ENCODE measurements at regions not wholly inside any gene's neighbourhood (a gene's known extent, or its start where the extent isn't known, plus 50 kb on each side); places are given as distances from the start of the nearest gene placed in this dataset.

DNA sequence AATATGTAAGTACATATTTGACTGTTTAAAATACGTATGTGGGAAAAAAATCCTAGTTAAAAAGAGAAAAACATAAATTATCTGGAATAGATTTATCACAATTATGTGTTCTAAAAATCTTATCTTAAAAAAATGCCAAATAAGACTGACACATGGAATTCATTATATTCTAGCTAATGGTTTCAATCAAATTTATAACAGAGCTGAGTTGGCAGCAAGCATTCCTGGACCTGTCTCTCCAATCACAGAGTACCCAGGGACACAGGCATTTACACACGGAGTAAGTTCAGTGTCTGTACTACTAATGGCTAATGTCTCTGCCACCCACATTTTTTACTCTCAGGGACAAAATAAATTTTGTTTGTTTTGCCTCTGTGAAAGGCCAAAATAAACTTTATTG lies 122.3 kb downstream of the RPS12 start:
- DNase-seq (ENCODE audit: low read depth), result no peak

DNA sequence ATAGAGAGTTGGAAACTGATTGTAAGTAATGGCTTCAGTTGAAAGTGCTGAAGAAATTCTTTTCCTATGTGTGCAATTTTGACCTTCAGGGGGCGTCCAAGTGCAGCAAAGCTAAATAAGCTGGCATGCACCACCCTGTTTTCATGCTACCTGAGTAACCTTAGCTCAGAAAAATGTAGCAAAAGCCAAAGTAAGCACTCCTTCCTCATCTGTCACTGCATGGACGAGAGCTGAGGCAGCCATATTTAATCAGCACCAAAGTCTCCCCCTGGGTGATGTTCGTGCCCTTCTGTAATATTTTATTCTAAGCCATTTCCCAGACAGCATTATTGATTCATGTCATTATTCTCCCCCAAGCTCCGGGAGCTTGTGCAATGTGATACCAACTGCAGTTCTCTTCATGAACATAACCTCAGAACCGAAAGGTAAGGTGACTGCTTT lies 123.1 kb downstream of the RPS12 start:
- DNase-seq (ENCODE audit: low read depth), result no peak

DNA sequence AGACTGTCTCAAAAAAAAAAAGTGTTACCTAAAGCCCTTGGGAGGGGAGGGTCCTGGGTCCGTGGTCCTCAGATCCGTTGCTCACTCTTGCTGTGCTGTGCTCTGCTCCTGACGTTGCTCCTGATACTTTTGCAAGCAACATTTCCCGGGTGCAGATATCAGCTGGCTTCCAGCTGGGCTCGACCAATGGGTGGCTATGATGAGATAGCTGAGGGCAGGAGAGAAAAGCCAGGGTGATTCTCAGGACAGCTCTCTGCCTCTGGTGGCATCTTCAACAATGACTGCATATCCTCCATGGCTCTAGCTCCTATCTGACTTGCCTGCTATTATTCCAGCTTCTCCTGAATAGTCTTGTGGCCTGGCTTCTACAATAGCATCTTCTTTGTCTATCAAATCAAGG lies 134.5 kb downstream of the RPS12 start:
- no peak for DNase-seq (ENCODE audit: low read depth)

- DNase-seq (ENCODE audit: low read depth), result no peak
These were observed 136.2 kb downstream of the RPS12 start for GRCh38 chr6:132950566-132950965.

DNA sequence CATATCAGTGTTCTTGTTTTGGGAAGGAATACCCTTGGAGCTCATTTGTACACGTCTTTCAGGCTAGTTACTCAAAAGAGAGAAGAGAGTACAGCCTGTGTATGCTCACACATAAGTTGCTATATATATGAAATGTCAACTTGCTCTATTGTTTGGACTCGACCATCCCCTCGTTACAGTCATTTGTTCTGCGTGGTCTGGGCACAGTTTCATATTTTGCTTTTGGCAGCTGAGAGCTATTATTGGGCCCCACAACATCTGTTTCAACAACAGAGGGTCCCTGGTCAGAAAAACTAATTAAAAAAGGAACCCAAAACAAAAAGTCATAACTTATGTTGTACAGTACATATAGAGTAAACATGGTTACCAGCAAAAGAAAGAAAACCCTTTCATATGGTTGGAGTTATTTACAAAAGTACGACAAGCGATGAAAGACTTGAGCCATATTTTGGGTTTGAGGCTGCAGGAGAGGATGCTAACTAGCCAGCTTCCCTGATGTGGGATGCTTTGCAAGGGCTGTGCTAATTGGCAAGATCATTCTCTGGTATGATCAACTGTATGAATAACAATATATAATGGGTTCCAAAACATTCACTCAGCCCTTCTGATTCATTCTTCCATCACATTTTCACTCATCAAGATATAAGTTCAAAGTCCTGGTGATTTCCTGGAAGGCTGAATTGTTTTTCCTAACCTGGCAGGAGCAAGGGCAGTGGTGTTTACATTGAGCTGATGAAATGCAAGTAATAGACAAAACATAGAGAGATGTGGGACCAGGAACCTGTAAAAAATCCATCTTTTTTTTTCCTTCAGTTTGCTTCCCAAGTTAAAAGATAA lies 137.9 kb downstream of the RPS12 start:
- no peak for DNase-seq (ENCODE audit: low read depth)

DNA sequence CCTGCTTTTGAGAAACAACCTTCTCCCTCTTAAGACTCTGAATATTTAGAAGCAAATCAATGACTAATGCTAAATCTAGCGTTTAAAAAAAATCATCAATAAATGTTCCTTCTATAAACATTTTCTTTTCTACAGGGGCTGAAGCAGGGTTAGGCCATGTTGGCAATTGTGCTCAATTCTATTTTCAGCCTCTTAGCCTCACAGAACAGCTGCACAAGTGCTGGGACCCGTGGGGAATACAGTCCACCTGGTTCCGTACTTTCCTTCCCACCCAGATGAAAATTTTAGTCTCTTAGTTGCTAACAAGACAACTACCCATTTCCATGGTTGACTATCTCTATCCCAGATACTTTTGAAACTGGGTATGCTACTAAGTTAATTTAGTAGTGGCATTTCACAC lies 138.6 kb downstream of the RPS12 start:
- no peak for DNase-seq (ENCODE audit: low read depth)

- DNase-seq (ENCODE audit: low read depth), result no peak
These were observed 139.9 kb downstream of the RPS12 start for GRCh38 chr6:132954222-132954621.

DNA sequence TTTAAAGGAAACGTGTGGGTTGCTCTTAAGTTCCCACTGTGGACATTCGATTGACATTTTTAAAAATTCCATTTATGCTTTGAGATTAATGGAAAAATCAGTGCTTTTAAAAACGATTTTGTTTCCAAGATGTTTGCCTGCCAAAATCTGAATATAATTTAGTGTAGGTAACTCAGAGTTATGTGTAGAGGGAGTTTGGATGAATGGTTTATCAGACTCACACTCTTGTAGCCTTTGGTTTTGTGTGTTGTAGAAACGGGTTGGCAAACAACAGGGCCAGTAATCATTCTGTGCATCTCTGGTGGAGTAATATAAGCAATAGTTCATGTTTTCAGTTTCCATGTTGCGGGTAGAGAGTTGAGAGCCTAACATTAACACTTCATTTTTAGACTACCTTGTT lies 140.6 kb downstream of the RPS12 start:
- no peak for DNase-seq (ENCODE audit: low read depth)

DNA sequence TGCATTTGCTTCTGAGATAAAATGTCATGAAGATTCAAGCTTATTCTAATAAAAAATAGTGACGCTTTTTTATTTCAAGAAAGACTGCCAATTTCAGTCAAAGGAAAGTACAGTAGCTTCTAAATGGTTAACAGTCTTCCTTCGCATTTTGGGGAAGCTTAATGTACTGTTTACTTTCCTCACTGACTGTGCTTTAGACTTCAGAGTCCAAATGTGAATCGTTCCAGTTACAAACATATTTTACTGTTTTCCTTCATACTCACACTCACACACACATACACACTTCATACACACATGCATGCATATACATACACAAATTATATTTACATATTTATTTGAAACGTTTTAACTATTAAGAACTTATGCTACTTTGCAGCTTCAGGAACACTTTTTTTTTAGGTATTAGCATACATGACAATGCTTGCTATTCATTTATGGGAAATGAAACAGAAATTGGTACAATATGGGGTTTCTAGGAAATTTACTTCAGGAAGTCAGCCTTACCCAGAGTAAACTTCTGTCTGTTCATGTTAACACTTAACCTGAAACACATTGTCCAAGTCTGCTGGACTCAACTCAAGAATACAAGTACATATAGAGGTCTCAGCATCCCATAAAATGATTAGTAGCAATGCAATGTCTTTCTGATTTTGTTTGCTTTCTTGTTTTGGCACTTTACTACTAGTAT lies 145.4 kb downstream of the RPS12 start:
- no peak for DNase-seq (ENCODE audit: low read depth)

- DNase-seq (ENCODE audit: low read depth), result no peak
These were observed 146.4 kb downstream of the RPS12 start for GRCh38 chr6:132960720-132961119.

GRCh38 chr6:132961122-132961521 lies 146.8 kb downstream of the RPS12 start:
- DNase-seq (ENCODE audit: low read depth), result no peak

DNA sequence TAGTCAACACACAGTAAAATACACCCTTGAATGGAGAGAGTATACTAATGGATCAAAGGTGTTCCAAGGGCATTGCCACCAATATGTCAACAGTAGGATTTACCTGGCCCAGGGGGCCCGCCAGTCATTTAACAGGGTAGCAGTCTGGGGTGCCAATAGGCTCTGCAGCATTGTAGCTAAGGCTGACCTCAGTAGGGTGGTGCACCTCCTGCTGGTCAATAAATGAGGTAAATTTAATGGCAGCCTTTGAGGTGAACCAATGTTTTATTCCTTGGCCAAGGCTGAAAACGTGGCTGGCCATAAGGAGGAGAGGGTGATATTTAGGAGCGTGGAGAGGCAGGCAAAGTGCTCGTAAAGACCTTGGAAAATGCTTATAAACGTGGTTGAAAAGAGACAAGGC lies 147.2 kb downstream of the RPS12 start:
- no peak for DNase-seq (ENCODE audit: low read depth)

GRCh38 chr6:132962936-132963868 lies 148.8 kb downstream of the RPS12 start:
- DNase-seq (ENCODE audit: low read depth), result peak; percentile 16

DNA sequence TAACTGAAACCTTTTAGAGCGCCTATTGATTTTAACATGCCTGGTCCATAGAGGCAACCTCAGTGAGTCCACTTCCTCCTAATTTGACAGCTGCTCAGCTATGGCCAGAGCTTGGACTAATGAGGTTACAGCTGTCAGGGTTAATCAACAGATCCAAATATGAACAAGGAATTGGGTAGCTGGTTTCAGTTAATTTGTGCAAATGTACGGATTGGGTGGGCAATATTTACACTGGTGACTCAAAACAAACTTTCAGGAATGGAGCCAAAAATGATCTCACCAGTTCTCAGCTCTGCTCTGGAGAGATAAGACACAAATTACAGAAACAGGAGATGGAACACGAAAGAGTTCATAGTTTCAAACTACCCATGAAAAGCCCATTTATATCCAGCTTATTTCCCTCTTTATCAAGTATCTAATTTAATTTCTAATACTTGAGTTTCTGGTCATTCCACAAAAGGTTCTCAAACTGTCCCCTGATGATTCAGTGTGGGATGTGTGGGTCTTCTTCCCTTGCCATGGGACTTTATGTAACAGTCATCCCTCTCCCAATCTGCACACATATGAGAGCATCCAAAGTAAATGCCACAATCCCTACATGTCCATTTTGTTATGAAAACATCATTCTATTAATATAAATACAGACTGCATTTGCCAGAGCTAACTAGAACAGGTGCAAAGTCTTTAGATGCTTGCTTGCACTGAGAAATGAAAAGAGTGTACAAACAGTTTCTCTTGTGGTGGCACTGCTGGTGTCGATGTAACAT lies 149.9 kb downstream of the RPS12 start:
- no peak for DNase-seq (ENCODE audit: low read depth)

GRCh38 chr6:132964868-132965382 lies 150.6 kb downstream of the RPS12 start:
- no peak for DNase-seq (ENCODE audit: low read depth)

- no peak for DNase-seq (ENCODE audit: low read depth)
These were observed 153.5 kb downstream of the RPS12 start for GRCh38 chr6:132967871-132968270.

- no peak for DNase-seq (ENCODE audit: low read depth)
These were observed 154.1 kb downstream of the RPS12 start for GRCh38 chr6:132968419-132968950.

DNA sequence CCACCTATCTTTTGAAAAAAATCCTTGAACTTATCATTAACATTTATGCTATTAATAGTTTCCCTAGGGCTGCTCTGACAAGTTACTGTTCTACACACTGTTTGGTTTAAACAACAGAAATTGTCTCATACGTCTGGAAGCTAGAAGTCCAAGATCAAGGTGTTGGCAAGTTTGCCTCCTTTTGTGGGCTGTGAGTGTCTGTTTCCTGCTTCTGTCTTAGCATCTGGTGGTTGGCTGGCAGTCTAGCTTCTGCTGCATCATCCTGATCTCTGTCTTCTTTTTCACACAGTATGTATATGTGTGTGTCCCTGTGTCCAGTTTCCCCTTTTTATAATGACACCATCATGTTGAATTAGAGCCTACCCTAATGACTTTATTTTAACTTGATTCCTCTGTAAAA lies 154.8 kb downstream of the RPS12 start:
- DNase-seq (ENCODE audit: low read depth), result no peak

- no peak for DNase-seq (ENCODE audit: low read depth)
These were observed 157.3 kb downstream of the RPS12 start for GRCh38 chr6:132971676-132972075.

GRCh38 chr6:132972254-132972653 lies 157.9 kb downstream of the RPS12 start:
- DNase-seq (ENCODE audit: low read depth), result no peak

DNA sequence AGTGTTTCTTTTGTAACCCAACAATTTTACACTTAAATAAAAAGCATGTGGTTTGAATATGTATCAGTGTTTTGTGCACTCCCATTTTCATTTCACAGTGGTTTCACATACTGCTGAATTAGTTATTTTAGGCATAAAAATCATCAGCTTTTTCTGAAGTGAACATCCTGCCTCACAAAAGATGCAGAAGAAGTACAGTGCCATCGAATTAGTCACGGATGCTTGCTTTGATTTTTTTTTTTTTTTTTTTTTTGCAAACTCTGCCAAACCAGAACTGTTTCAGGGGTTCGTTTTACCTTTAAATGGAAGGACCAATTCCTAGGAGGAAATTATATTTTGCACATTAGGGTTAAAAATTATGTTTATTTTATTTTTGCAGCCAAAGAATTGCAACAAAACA lies 158.6 kb downstream of the RPS12 start:
- no peak for DNase-seq (ENCODE audit: low read depth)
